T-helper 1 cell treated with Interleukin-12 subunit alpha and Interleukin-12 subunit beta and Interleukin-4 antibody, amounts not matched to agents 30 ng/mL and 1 ng/mL, for 36 hours (primary cell): ENCODE measurements at regions not wholly inside any gene's neighbourhood (a gene's known extent, or its start where the extent isn't known, plus 50 kb on each side); places are given as distances from the start of the nearest gene placed in this dataset.

Source experiments
- intact Hi-C: fragments of 100-400 bp; cut with micrococcal nuclease; formaldehyde crosslinking; loops from one replicate; pipeline ENCODE4 v1.15.1; 2024

DNA sequence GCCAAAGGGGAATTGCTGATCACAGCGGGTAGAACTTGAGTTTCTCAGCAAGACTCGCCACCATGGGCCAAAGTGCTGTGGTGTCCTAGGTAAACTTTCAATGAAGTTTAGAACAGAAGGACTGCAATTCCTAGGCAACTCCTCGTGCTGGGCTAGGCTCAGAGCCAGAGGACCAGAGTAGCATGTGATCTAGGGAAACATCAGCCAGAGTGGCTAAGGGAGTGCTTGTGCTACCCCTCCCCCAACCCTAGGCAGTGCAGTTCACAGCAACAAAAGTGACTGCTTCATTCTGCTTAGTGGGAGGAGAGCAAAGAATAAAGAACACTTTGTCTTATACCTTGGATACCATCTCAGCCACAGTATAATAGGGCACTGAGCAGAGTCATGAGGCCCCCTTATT, 1658.6 kb upstream of the MIR17HG start:
- intact Hi-C loops = no loop called here

- intact Hi-C loops = no loop called here
Measured at GRCh38 chr13:89694451-89694850, 1653.0 kb upstream of the MIR17HG start.

DNA sequence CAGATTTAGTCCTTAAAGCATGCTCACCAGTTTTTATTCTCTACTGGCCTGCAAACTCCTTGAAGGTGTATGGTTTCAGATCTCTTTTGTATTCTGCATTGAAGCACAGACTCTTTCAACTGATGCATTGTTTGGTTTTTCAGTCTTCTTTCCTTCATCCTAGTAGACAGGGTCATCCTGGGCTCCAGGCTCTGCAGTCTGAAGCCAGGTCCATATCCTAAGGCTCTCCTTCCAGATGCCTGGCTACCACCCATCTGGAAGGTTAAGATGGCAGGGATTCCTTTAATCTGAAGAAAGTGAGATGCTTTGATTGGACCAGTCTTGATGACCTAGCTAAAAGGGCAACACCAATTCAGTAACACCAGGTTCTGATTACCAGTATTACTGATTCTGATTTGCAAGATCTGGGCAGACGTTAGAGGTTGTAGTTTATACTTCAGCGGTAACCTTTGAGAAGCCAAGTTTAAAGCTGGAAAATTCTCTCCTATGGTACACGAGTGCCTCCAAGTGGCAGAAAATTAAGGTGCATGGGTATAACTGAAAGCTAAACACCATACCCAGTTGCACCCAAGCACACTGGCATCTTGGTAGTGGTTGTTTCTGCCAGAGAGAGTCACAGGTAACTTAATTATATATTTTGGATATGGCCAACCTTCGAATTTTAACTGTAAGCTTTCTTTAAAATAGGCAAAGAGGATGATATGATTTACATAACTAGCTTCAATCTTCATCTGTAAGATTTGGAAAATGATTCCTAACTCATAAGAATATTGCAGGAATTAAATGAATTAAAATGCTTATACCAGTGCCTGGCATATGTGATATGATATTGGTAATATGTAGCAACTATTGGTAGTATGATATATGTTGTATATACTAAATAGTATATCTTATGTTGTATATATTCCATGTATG, 1651.9 kb upstream of the MIR17HG start:
- intact Hi-C loops = no loop called here

DNA sequence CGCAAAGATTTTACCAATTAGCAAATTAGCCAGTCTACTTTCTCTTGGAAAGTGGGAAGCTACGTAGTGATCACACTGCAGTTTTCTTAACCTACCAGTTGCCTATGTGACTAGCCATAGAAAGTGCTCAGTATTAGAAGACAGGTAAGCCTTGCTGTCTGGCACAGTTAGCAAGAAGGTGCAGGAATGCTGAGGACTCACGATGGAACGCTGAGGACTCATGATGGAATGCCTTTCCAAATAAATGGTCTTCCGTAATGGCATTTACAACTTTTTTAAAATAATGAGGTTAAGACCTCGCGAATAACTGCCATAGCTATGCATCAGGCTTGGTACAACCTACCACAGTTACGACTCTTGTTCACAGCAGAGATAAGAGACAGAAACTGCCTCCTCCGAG, 1645.6 kb upstream of the MIR17HG start:
- intact Hi-C loops = no loop called here

DNA sequence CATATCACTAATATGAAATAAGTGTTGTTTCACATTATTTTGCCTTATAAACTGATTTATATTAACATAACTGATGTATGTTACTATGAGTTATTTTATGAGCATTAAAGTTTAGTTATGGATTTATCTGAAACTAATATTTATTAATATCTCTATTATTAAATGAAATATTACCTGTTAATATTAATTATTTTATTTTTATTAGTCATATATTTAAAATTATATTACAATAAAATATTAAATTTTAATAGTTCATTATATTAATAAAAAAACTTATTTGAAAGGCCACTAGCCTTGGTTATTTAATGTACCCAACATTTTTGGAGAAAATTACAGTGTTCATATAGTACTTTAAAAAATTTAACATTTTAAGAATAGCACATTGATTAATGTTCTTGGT, 1643.4 kb upstream of the MIR17HG start:
- intact Hi-C loops = no loop called here

- intact Hi-C loops = no loop called here
Measured at GRCh38 chr13:89708013-89708412, 1639.5 kb upstream of the MIR17HG start.

GRCh38 chr13:89721216-89721615, 1626.3 kb upstream of the MIR17HG start:
- intact Hi-C loops = no loop called here

GRCh38 chr13:89726690-89727435, 1620.6 kb upstream of the MIR17HG start:
- intact Hi-C loops = no loop called here

- intact Hi-C loops = no loop called here
Measured at GRCh38 chr13:89733829-89734228, 1613.7 kb upstream of the MIR17HG start.

DNA sequence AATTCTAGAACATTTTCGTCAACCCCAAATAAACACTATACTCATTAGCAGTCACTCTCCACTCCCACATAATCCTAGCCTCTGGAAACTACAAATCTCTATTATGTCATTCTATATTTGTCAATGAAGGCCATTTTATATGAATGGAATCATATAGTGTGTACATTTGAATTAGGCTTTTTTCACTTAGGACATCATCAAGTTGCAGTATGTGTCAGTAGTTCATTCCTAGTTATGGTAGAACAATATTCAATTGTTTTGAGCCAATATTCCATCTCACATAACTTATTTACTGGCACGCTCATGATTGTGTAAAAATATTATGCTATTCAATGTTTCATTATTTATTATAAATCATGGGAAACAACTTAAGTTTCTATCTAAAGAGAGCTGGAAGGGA, 1610.4 kb upstream of the MIR17HG start:
- intact Hi-C loops = no loop called here

DNA sequence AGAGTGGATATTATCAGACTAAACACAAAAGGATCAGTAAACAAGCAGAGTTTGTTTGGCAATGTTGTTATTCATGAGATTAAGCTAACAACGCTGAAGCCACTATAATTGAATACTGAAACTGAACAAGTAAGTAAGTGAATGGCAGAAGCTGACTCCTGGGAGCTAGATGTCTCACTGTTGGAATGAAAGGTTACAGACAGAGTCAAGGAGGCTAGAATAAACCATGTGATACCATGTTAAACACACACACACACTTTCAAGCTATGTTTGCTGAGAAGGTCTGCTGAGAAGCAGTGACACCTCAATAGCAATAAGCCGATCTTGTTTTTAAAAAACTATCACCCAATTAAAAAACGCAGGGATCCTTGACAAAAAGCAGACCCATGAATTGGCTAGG, 1609.4 kb upstream of the MIR17HG start:
- intact Hi-C loops = no loop called here

DNA sequence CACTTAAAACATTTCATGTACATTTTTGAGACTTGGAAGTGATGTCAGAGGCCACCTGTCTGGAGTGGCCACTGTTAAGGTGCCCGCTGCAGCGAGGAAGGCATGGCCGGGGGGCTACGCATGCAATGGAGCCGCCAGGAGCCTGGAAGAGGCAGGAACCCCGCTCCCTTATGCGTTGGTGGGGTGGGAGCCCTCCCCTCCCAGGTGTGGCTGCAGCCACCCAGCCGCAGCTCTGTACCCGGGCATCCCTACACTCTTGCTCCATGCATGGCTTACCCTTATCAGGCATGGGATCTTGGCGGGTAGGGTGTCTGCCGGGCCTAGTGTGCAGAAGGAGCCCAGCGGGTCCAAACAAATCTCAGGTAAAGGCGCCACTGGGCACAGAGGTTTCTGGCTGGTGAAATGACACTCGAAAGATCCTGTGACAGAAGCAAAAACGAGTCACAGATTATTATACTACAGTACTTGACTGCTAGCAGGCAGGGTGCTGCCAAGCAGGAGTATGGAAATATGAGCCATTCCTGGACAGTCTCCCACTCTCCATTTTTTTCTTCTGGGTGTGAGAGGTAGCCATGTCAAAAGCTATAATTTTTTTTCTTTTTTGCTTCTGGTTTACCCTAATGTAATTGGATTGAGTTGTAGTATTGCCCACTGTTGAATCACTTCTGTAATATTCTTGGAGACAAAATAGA, 1606.3 kb upstream of the MIR17HG start:
- intact Hi-C loops = no loop called here

GRCh38 chr13:89746554-89746953, 1600.9 kb upstream of the MIR17HG start:
- intact Hi-C loops = no loop called here

- intact Hi-C loops = no loop called here
Measured at GRCh38 chr13:89748716-89749115, 1598.8 kb upstream of the MIR17HG start.

- intact Hi-C loops = no loop called here
Measured at GRCh38 chr13:89749888-89750287, 1597.6 kb upstream of the MIR17HG start.

DNA sequence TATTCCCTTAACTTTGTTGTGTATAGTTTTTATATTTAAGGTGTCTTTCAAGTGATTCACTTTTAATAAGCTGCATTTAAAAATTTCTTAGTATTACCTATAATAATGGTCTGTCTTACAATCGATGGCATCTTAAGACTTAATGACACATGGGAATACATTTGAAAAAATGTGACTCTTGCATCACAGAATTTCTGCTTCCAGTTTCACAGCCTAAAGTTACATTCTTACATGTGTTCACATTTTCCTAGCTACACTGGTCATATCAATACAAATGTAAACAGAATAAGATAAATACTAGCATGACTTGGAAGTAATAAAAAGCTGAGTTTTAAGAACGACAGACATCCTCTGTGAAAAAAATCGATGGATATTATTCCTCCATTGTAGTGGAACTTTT, 1597.1 kb upstream of the MIR17HG start:
- intact Hi-C loops = no loop called here

- intact Hi-C loops = no loop called here
Measured at GRCh38 chr13:89751432-89751930, 1596.0 kb upstream of the MIR17HG start.

- intact Hi-C loops = no loop called here
Measured at GRCh38 chr13:89752394-89752793, 1595.1 kb upstream of the MIR17HG start.

GRCh38 chr13:89755729-89756492, 1591.6 kb upstream of the MIR17HG start:
- intact Hi-C loops = no loop called here

- intact Hi-C loops = no loop called here
Measured at GRCh38 chr13:89763005-89763404, 1584.5 kb upstream of the MIR17HG start.

GRCh38 chr13:89783221-89783755, 1564.2 kb upstream of the MIR17HG start:
- intact Hi-C loops = no loop called here
